Activated CD4-positive, alpha-beta T cell treated with anti-CD3 and anti-CD28 coated beads, Interleukin-2, Interleukin-4, amounts not matched to agents 100 ng/mL and 50 ng/mL, durations not matched to agents 16 hours and 8 hours (primary cell): ENCODE measurements at regions not wholly inside any gene's neighbourhood (a gene's known extent, or its start where the extent isn't known, plus 50 kb on each side); places are given as distances from the start of the nearest gene placed in this dataset.
A peak's percentile ranks its signal among the peaks of the same experiment; 100 is the strongest.
"Not testable (repeated sequence)": the region's sequence is repeated elsewhere in the genome, so short reads cannot be mapped to it uniquely, and the experiment has no call there.

ENCODE experiments used
- DNase-seq: peaks from one replicate; pipeline ENCODE4 v3.0.0-alpha.2; 2020; ENCODE audit warnings: low spot score

DNA sequence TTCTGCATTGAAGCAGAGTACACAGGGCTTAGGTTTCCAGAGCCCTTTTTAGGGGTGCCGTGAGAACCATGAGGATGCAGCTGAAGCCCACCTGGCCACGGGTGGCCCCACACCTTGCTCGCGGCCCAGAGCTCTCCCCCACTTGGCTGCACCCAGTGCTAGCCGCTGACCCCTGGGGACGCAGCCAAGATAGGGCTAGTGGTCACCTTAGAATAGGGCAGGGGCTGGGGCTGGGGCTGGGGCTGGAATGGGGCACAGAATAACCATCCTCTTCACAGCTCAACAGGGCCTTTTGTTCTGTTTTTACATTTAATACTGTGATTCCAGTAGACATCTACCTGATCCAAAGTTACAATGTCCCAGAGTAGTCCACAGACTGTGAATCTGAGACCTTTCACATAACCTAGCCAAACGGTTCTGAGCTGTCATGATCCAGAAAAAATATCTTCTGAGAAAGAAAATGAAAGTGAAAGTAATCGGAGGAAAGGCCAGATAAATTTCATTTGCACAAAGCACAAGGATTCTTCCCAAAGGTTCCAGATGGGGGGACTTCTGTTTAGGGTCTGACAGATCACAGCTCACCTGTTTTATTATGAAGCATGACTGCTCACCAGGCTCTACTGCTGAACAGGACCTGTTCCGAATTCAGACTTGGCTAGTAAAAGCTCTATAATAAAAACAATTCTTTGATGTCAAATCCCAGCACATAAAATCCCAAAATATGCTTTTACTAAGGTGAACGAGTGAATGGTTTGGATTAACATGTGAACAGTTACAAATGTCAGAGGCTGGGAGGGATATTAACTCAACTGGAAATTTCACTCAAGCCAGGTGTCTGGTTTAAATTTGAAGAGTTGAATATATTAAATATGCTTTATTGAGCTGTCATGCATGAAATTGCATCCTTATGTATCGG lies 401.9 kb downstream of the THBS2 start:
- no peak for DNase-seq

DNA sequence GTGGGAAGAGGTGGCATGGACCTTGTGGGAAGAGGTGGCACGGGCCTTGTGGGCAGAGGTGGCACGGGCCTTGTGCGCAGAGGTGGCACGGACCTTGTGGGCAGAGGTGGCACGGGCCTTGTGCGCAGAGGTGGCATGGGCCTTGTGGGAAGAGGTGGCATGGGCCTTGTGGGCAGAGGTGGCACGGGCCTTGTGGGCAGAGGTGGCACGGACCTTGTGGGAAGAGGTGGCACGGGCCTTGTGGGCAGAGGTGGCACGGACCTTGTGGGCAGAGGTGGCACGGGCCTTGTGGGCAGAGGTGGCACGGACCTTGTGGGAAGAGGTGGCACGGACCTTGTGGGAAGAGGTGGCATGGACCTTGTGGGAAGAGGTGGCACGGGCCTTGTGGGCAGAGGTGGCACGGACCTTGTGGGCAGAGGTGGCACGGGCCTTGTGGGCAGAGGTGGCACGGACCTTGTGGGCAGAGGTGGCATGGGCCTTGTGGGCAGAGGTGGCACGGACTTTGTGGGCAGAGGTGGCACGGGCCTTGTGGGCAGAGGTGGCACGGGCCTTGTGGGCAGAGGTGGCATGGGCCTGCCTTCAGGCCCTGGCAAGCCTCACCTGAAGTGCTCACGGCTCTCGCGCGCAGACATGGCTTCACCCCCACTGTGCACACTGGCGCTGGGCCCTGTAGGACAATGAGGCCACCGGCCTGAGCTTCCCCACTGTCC lies 403.5 kb downstream of the THBS2 start:
- DNase-seq: not testable (repeated sequence)

DNA sequence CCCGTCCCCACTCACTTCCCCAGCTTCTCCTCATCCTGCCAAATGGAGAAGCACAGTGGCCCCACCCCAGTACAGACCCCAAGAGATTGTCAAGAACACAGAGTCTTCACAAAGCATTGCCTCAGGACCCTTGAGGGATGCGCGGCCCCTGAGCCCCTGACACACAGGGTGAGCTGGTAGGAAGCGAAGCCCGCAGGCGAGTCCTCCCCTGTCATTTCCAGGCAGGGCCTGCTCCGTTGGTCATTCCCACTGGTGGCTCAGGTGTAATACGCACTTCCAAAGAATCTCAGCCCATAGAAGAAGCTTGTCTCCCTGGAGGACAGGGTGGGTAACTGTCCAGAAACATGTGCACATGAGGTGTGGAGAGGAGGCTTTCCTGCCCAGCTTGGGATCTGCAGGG lies 404.2 kb downstream of the THBS2 start:
- no peak for DNase-seq

DNA sequence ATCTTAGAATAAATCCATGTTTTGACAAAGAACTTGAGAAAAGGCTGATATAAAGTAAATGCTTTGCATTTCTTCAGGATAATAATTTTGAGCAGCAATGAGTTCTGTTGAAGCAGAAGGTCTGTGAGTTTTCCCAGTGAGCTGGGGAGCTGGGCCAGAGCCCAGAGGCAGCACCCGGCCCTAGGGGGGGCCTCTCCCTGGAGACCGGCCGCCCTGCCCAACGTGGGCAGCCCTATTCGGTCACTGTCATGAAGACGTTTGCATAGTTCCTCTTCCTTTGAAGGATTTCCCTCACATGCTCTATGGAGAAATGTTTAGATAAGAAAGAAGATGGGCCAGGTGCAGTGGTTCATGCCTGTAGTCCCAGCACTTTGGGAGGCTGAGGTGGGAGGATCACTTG lies 404.8 kb downstream of the THBS2 start:
- DNase-seq: no peak

DNA sequence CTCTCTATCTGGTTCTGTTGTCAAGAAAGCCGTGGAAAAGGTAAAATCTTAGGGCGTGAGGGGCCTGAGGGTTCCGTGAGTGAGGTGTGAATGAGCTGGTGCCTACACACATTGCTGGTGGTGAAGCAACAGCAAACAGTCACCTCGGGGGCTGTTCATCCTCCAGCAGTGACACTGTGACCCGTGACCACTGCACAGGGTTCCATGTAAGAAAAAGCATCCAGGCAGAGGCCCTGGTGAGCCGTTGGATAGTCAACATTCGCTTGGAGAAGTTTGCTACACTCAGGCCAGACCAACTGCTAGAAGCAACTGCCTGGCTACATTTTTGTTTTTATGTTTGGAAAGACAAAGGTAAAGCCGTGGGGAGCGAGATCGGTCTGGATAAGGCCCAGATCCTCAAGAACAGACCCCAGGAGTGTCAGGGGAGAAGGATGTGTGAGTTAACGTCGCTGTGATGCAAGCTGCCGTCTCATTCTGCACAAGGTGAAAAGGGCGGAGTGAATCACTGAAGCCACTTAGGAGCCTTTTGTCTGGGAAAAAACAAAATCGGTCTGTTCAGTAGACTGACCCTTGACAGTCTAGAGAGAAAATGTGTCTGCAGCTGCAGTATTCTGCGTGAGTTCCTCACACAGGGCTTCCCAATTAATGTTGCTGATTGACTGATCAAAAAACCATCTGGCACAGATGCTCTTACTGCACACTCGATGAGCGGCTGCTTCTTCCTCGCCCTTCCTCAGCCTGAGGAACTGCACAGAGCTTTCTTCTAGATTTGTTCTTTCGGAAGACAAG lies 404.0 kb downstream of the SMOC2 start:
- DNase-seq: no peak

DNA sequence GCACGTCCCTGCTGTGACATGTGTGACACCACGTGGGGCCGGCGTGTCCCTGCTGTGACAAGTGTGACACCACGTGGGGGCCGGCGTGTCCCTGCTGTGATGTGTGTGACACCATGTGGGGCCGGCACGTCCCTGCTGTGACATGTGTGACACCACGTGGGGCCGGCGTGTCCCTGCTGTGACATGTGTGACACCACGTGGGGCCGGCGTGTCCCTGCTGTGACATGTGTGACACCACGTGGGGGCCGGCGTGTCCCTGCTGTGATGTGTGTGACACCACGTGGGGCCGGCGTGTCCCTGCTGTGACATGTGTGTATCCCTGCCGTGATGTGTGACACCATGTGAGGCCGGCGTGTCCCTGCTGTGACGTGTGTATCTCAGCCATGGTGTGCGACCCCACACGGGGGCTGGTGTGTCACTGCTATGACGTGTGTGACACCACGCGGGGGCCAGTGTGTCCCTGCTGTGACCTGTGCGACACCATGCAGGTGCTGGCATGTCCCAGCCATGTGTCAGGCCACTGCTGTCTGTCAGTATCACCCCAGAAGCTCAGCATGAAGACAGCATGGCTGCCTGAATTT lies 401.7 kb downstream of the SMOC2 start:
- DNase-seq: not testable (repeated sequence)

DNA sequence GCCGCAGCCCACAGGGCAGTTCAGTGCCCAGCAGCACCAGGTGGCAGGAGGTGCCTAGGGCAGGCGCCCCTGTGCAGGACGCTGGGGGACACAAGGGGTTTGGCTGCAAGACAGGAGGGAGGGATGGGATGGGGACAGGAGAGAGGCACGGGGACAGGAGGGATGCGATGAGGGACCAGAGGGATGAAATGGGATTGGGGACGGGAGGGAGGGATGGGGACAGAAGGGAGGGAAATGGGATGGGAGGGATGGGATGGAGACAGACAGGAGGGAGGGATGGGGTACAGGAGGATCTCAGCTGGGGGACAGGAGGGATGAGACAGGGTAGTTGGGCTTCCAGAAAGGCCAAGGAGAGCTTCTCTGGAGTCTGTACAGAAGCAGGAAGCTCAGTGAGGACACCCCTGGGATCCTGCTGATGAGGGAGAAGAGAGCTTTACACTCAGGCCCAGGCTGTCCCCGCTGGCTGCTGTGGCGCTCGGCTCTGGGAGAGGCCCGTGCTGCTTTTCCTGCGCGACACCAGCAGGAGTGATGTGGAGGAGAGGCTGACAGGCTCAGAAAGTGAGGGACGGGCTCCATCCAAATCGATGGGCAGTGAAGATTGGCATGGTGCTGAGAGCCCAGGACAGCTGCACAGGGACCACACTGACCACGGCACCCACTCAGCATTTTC lies 400.8 kb downstream of the SMOC2 start:
- no peak for DNase-seq

DNA sequence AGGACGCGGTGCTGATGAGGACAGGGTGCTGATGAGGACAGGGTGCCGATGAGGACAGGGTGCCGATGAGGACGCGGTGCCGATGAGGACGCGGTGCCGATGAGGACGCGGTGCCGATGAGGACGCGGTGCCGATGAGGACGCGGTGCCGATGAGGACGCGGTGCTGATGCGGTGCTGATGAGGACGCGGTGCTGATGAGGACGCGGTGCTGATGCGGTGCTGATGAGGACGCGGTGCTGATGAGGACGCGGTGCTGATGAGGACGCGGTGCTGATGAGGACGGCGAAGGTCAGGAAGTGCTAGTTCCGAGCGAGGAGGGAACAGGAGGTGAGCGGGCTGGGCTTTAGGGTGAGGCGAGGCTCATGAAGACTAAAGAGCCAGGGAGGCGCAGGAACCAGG lies 399.9 kb downstream of the SMOC2 start:
- DNase-seq: peak; percentile 19

DNA sequence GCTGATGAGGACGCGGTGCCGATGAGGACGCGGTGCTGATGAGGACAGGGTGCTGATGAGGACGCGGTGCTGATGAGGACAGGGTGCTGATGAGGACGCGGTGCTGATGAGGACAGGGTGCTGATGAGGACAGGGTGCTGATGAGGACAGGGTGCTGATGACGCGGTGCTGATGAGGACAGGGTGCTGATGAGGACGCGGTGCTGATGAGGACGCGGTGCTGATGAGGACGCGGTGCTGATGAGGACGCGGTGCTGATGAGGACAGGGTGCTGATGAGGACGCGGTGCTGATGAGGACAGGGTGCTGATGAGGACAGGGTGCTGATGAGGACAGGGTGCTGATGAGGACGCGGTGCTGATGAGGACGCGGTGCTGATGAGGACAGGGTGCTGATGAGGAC lies 399.3 kb downstream of the SMOC2 start:
- not testable (repeated sequence) for DNase-seq

DNA sequence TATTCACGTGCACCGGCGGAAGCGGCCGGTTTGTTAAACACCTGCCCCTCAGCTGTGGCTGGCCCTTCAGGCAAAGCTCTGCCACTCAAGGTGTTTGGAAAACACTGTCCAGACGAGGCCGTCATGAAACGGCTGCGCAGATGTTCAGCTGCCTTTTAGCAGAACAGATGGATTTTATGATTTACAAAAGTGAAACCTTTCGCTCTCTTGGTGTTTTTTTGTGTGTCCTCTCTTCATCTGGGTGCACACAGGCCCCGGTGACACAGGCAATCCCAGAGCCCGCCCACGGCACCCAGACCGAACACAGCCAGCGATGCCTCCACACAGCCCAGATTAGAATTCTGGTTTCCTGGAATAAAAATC lies 397.0 kb downstream of the SMOC2 start:
- no peak for DNase-seq

DNA sequence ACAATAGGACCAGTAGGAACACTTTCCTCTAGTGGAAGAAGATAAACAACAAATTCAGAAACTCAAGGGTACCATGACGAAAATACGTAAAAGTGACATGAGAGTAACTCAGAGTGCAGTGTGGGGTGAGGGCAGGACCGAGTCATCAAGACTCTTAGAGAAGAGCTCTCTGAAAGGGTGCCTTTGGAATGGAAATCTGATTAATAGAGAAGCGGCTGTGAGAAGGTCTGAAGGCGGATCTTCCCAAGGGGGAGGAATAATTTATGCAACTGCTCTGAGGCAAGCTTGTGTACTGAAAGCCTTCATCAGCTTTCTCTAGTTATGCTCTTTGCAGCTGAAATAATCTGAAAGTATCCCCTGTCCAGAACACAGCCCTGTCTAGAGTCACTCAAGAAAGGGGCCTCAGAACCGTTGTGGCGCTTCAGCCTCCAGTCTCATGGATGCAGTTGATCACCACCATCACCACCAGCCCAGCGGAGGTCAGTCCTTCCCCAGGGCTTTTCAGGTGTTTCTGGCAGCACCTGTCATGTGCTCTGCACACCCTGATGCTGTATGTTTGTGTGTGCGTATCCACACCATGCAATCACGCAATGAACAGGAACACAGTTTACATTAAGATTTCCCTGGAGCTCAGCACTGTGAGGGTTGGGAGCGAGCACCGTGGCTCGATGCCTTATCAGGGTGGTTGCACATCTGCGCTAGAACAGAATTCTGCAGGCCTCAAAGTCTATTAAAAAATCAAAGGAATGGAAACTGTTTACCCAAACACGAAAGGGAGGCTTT lies 396.5 kb downstream of the SMOC2 start:
- DNase-seq: no peak

DNA sequence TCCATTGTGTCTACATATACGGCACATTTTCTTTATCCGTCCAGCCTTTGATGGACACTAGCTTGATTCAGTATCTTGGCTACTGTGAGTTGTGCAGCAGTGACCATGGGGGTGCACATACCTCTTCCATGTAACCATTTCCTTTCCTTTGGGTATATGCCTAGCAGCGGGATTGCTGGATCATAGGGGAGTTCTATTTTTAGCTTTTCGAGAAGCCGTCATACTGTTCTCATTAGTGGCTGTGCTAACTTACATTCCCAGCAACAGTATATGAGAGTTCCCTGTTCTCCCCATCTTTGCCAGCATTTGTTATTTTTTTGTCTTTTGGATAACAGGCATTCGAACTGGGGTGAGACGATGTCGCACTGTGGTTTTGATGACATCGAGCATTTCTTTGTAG lies 395.0 kb downstream of the SMOC2 start:
- no peak for DNase-seq

DNA sequence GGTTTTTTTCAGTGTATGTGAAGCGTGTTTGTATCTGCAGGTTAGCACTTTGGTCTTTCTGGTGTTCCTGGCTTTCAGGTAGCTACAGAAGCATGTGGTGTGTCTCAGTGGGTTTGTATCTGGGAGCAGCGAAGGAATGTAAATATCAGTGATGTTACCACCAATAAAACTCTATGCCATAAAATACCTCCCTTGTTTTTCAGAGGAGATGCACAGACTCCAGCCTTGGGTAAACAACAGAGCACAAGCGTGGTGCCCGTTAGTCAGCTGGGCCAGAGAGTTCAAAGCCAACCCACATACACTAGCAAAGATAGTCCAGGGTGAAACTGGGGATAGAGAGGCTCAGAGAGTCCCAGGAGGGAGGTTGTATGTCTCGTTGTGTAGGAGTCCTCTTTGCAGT lies 393.8 kb downstream of the SMOC2 start:
- DNase-seq: no peak

DNA sequence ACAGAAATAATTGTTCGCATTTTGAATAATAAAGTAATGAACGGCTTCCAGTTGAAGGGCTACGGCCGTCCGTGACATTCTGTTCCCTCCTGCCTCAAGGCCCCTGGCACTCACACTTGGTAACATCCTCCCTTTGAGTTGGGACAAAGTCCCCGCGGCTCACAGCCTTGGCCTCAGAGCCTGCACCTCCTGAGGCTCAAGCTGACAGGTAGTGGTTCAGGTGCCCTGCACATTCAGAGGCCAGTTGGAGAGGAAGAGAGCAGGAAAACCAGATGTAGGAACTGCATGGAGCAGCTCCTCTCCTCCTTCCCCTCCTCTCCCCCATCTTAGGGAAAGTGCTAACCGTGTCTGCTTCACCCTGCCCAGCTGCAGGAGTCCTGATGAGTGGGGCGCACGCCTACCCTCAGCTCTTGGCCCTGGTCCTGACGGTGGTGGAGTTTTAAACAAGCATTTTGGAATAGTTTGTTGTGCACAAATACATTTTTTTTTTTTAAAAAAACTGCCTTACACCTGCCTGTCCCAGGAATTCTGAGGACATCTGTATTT lies 393.1 kb downstream of the SMOC2 start:
- no peak for DNase-seq

DNA sequence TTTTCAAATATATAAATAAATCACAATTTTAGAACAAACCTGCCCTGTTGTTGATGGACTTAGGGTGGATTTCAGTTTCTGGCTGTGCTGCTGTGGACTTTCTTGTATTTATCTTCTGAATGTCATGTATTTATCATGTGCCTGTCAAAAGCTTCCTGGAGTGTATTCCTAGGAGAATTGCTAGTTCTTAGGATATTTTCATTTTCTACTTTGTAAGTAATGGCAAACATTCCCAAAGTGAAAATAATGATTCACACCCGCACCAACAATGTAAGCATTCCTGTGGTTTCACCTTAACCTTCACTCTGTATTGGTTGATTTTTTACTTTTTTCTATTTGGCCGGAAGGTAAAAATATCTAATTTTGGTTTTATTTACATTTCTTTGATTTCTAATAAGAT lies 387.8 kb downstream of the SMOC2 start:
- DNase-seq: no peak

DNA sequence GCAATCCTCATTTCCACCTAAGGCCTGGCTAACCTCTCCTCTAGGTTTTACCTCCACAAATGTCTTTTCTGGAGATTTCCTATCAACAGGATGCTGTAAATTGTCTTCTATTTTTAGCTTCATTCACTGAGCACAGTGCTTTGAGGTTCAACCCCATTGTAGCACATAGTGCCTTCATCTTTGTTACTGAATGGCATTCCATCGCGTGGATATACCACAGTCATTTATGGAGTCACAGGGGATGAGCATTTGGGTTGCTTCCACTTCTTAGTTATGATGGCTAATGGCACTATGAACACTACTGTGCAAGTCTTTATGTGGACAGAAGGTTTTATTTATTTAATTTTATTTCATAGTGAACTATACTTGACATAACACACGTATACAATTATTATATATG lies 387.1 kb downstream of the SMOC2 start:
- DNase-seq: no peak

DNA sequence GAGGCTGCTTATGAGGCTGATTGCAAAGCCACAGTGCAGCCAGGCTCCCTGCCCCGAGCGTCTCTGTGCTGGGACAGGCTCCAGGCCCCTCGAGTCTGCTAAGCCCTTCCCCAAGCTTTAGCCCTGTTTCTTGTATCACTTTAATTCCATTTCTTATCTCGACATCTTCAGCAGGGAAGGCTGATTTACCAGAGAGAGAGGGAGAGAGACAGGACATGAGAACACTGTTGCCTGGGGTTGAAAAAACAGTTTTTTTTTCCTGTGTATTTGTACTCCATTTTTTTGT lies 386.5 kb downstream of the SMOC2 start:
- no peak for DNase-seq

DNA sequence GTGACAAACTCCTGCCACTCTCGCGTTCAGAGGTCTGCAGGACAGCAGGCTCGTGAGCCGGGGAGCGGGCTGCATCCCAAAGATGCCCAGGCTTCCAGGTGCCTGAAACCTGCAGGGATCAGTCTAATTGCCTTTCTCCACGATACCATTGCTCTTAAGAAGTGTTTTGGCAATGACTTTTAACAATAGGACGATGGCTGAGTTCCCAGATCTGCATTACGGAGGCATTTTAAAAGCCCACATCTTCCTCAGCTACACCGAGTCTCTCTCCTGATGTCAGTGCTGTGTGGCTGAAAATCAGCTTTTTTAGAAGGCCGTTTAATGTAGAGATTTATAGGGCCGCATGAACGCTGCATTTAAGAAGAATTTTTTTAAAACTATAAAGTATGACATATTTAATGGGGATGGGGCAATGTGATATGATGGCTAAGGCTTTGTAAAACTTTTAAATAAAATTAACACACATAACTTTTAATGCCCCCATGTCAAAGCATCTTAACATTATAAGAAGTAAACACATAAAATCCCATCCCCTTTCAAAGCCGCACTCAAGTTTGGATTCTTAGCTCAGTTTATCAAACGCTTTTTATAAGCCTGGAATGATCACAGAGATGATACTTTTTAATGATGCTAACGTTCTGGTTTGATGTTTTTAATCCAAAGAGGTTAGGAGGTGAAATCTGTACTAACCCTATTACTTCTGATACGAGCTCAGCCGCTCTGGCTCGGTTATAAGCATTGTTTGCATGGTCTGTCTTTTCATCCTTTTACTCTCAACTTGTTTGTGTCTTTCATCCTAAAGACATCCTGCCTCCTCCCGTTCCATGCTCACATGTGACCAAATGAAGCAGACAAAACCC lies 386.0 kb downstream of the SMOC2 start:
- no peak for DNase-seq

DNA sequence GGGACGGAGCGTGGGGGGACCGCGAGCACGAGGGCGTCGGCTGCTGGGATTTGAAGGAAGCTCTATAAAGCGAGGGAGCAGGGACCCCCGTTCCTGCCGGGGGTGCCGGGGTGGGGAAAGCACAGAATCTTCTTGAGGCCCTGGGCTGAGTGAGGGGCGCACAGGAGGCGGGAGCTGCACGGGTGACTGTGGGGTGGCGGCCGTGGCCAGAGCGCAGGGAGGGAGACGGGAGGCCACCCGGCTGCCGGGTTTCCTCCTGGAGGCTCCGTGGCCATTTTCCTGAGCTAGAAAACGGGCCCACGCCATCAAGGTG lies 385.1 kb downstream of the SMOC2 start:
- no peak for DNase-seq
